Karpas-422 (cell line): ENCODE measurements at regions not wholly inside any gene's neighbourhood (a gene's known extent, or its start where the extent isn't known, plus 50 kb on each side); places are given as distances from the start of the nearest gene placed in this dataset.

Experiments
- DNase-seq: peaks from one replicate; pipeline ENCODE4 v3.0.0-alpha.2; 2015
- H2AFZ ChIP-seq: fragments of 200-600 bp; sonication (generic); 2 replicates; pipeline ENCODE4 v1.6.1; 2014; ENCODE audit warnings: antibody characterized with exemption, low read length, mixed read lengths
- H3K27ac ChIP-seq: fragments of 200-600 bp; sonication (generic); 2 replicates; pipeline ENCODE4 v1.5.1; 2014; ENCODE audit warnings: mild to moderate bottlenecking, low read length, moderate library complexity
- H3K27me3 ChIP-seq: fragments of 200-600 bp; sonication (generic); 2 replicates; pipeline ENCODE4 v1.6.1; 2014; ENCODE audit warnings: low read length, mixed read lengths
- H3K36me3 ChIP-seq: fragments of 200-600 bp; sonication (generic); 2 replicates; pipeline ENCODE4 v1.6.1; 2014; ENCODE audit warnings: low read length, mixed read lengths; ENCODE audit not compliant: insufficient read depth
- H3K4me1 ChIP-seq: fragments of 200-600 bp; sonication (generic); 2 replicates; pipeline ENCODE4 v1.6.1; 2014; ENCODE audit warnings: mild to moderate bottlenecking, low read length, mixed read lengths
- H3K4me2 ChIP-seq: fragments of 200-600 bp; sonication (generic); 2 replicates; pipeline ENCODE4 v1.6.1; 2014; ENCODE audit warnings: low read length, low read depth, mild to moderate bottlenecking; ENCODE audit not compliant: poor library complexity, severe bottlenecking
- H3K4me3 ChIP-seq: fragments of 200-600 bp; sonication (generic); 2 replicates; pipeline ENCODE4 v1.5.1; 2014; ENCODE audit warnings: mild to moderate bottlenecking, antibody characterized with exemption, low read length, mixed read lengths
- H3K79me2 ChIP-seq: fragments of 200-600 bp; sonication (generic); 2 replicates; pipeline ENCODE4 v1.6.1; 2014; ENCODE audit warnings: mild to moderate bottlenecking, low read length, mixed read lengths
- H3K9ac ChIP-seq: fragments of 200-600 bp; sonication (generic); 2 replicates; pipeline ENCODE4 v1.6.0; 2014; ENCODE audit warnings: low read length
- H3K9me2 ChIP-seq: fragments of 200-600 bp; sonication (generic), shearing (Covaris generic); replicated peaks from 2 replicates; pipeline ENCODE4 v1.6.0; 2014; ENCODE audit warnings: mild to moderate bottlenecking, low read length, moderate library complexity; ENCODE audit not compliant: insufficient read depth
- H3K9me3 ChIP-seq: fragments of 300-700, 200-600 bp; sonication (generic); 2 replicates; pipeline ENCODE4 v1.6.1; 2014; ENCODE audit warnings: low read length, mixed read lengths
- H4K20me1 ChIP-seq: fragments of 200-600 bp; sonication (generic); 2 replicates; pipeline ENCODE4 v1.6.1; 2014; ENCODE audit warnings: mild to moderate bottlenecking, antibody characterized with exemption, low read length, low read depth; ENCODE audit not compliant: insufficient read depth

DNA sequence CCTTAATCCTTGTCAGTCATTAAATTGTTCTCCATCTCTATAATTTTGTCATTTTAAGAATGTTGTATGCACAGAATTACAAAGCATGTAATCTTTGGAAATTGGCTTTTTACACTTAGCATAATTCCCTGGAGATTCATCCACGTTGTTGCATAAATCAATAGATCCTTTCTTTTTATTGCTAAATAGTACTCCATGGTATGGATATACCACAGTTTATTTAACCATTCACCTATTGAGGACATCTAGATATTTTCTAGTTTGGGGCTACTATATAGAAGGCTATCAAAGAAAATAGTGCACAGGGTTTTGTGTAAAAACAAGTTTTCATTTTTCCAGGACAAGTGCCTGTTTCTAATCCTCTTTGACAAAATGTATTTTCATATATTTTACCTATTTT, 523.6 kb upstream of the KLF12 start:
- Histone ChIP-seq H4K20me1 (no peaks in the 10 kb centered on the region), H3K79me2 (no peaks in the 10 kb centered on the region), H3K27ac (no peak overlapping the region), H2AFZ (no peak overlapping the region), H3K9me2 (no peaks in the 10 kb centered on the region), H3K4me3 (no peak overlapping the region), H3K4me1 (no peaks in the 10 kb centered on the region), H3K4me2 (no peak overlapping the region), H3K9ac (no peak overlapping the region), H3K36me3 (no peaks in the 10 kb centered on the region), H3K9me3 (no peaks in the 10 kb centered on the region), H3K27me3 (no peaks in the 10 kb centered on the region)
- DNase-seq, result no peak

DNA sequence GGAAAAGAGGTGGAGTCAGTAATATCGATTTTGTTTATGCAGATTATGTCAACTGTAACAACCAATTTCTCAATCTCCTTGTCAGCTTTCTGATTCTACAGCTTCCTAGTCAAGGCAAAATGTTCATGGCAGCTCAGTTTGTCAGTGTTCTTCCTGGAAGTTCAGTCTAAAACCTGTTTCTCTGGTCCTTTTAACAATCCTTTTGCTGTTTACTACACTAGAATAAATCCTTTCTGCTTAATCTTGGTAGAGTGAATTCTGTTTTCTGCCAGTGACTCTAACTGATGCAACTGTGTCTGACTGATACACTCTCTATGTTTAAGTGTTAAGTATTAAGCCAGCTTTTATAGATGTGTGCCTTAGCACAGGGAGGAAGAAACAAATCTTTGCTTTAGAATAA, 516.9 kb upstream of the KLF12 start:
- Histone ChIP-seq H3K79me2 (no peaks in the 10 kb centered on the region), H3K27me3 (no peaks in the 10 kb centered on the region), H3K9me3 (no peaks in the 10 kb centered on the region), H2AFZ (no peak overlapping the region), H3K36me3 (no peaks in the 10 kb centered on the region), H3K4me2 (no peak overlapping the region), H3K4me1 (no peaks in the 10 kb centered on the region), H3K9ac (no peak overlapping the region), H3K9me2 (no peaks in the 10 kb centered on the region), H3K27ac (no peak overlapping the region), H3K4me3 (no peak overlapping the region), H4K20me1 (no peaks in the 10 kb centered on the region)
- DNase-seq, result no peak

GRCh38 chr13:74647991-74648390, 513.8 kb upstream of the KLF12 start:
- no peak overlapping the region for H3K27ac ChIP-seq

DNA sequence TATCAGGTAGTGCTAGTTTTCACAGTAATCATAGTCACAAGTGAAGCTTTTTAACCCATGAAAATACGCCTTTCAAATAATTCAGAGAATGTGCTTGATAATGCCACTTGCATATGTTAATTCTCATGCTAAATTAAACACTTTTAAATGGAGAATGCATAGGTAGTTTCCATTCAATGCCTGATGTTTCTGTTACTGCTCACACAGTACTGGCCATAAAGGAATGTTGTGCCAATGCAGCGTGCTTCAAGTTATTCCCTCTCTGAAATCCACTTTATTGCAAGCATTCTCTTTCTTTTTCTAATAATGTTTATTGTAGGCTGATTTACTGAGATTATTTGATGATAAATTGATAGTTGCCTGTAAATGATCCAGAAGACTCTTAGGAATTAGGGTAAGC, 513.0 kb upstream of the KLF12 start:
- no peaks in the 10 kb centered on the region for H3K9me2 ChIP-seq
- no peaks in the 10 kb centered on the region for H3K36me3 ChIP-seq
- no peaks in the 10 kb centered on the region for H3K9me3 ChIP-seq
- H4K20me1 ChIP-seq, result no peaks in the 10 kb centered on the region
- H3K4me3 ChIP-seq, result no peak overlapping the region
- no peak overlapping the region for H3K4me2 ChIP-seq
- no peak overlapping the region for H3K27ac ChIP-seq
- no peaks in the 10 kb centered on the region for H3K79me2 ChIP-seq
- peaks cover 2% of the 10 kb centered on the region; the same call in 1 of the 2 replicates for H3K4me1 ChIP-seq
- no peaks in the 10 kb centered on the region for H3K27me3 ChIP-seq
- DNase-seq, result no peak
- no peak overlapping the region for H2AFZ ChIP-seq
- H3K9ac ChIP-seq, result no peak overlapping the region

More at GRCh38 chr13:74647991-74648390, 513.8 kb upstream of the KLF12 start:
- H3K9me2 ChIP-seq, result no peaks in the 10 kb centered on the region
- no peak overlapping the region for H3K9ac ChIP-seq
- peaks cover 2% of the 10 kb centered on the region; the same call in 1 of the 2 replicates for H3K4me1 ChIP-seq
- no peaks in the 10 kb centered on the region for H3K79me2 ChIP-seq
- H3K36me3 ChIP-seq, result no peaks in the 10 kb centered on the region
- H4K20me1 ChIP-seq, result no peaks in the 10 kb centered on the region
- H3K4me2 ChIP-seq, result no peak overlapping the region
- H3K9me3 ChIP-seq, result no peaks in the 10 kb centered on the region
- no peak for DNase-seq
- H2AFZ ChIP-seq, result no peak overlapping the region
- H3K4me3 ChIP-seq, result no peak overlapping the region
- H3K27me3 ChIP-seq, result no peaks in the 10 kb centered on the region

GRCh38 chr13:74646091-74646490, 511.9 kb upstream of the KLF12 start:
- no peaks in the 10 kb centered on the region for H3K36me3 ChIP-seq
- H3K9me2 ChIP-seq, result no peaks in the 10 kb centered on the region
- H4K20me1 ChIP-seq, result no peaks in the 10 kb centered on the region
- H3K27me3 ChIP-seq, result no peaks in the 10 kb centered on the region
- H3K79me2 ChIP-seq, result no peaks in the 10 kb centered on the region
- no peaks in the 10 kb centered on the region for H3K9me3 ChIP-seq
- no peak overlapping the region for H3K9ac ChIP-seq
- H3K4me1 ChIP-seq, result peaks cover 2% of the 10 kb centered on the region; the same call in 1 of the 2 replicates
- H2AFZ ChIP-seq, result no peak overlapping the region
- no peak overlapping the region for H3K4me2 ChIP-seq
- DNase-seq, result no peak
- no peak overlapping the region for H3K27ac ChIP-seq
- H3K4me3 ChIP-seq, result no peak overlapping the region

DNA sequence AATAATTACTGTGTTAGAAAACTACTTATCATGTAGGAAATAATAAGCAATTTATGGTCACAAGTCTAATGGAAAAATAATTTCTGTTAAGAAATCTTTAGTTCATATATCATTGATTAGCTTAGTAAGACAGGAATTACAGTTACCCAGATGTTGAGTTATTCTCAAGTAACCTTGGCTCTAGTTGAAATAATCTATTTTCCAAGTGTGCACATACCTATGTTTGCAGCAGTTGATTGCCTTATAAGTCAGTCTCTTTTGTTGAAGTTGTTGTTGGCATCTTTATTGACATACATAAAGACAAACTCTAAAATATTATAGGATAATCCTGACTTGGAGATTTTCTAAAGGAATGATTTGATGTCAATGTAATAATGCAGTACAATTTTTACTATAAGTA, 511.4 kb upstream of the KLF12 start:
- H2AFZ ChIP-seq, result no peak overlapping the region
- H3K36me3 ChIP-seq, result no peaks in the 10 kb centered on the region
- H3K27ac ChIP-seq, result no peak overlapping the region
- H3K4me2 ChIP-seq, result no peak overlapping the region
- DNase-seq, result no peak
- H3K9me3 ChIP-seq, result no peaks in the 10 kb centered on the region
- peaks cover 2% of the 10 kb centered on the region; the same call in 1 of the 2 replicates for H3K4me1 ChIP-seq
- H3K9me2 ChIP-seq, result no peaks in the 10 kb centered on the region
- no peak overlapping the region for H3K9ac ChIP-seq
- no peaks in the 10 kb centered on the region for H4K20me1 ChIP-seq
- H3K27me3 ChIP-seq, result no peaks in the 10 kb centered on the region
- no peaks in the 10 kb centered on the region for H3K79me2 ChIP-seq
- H3K4me3 ChIP-seq, result no peak overlapping the region

DNA sequence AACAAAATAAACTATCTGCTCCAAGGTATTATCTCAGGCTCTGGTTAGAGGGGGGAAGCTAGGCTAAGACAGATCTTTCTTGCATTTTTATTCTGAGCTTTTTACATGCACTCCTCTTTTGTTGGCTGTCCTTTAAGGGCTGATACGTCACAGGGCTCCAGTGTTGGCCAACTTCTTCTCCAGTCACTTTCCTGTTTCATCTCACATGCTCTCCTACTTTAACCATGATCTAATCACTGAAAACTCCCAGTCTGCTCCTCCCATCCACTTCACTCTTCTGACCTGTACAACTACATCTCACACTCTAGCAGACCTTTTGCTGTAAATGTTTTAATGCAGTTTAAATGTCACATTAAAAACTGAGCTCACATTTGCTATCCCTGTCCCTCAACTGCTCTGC, 510.0 kb upstream of the KLF12 start:
- Histone ChIP-seq H3K36me3 (no peaks in the 10 kb centered on the region), H3K4me2 (no peak overlapping the region), H3K27me3 (no peaks in the 10 kb centered on the region), H3K9me2 (no peaks in the 10 kb centered on the region), H3K79me2 (no peaks in the 10 kb centered on the region), H3K4me1 (peaks cover 2% of the 10 kb centered on the region; the same call in 1 of the 2 replicates), H3K9ac (no peak overlapping the region), H3K4me3 (no peak overlapping the region), H3K9me3 (no peaks in the 10 kb centered on the region), H3K27ac (no peak overlapping the region), H2AFZ (no peak overlapping the region), H4K20me1 (no peaks in the 10 kb centered on the region)
- no peak for DNase-seq

DNA sequence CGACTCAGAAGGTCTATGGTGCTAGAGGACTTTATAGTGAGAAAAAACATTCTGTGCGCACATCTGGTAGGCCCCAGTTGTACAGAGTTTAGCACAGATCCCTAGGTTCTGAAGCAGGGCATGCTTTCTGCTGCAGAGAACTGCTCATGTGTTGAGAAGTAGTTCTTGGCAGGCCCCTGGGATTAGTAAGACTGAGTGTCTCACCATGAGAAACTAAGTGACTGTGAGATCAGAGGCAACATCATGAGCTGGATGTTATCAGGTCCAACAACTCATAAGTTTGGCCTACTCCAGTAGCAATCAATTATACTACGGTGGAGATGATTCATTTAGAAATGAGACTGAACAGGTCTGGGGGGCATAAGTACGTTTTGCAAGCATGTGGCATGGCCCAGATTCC, 507.4 kb upstream of the KLF12 start:
- DNase-seq, result no peak
- Histone ChIP-seq H3K27ac (no peak overlapping the region), H2AFZ (no peak overlapping the region), H3K79me2 (no peaks in the 10 kb centered on the region), H3K36me3 (no peaks in the 10 kb centered on the region), H3K4me3 (no peak overlapping the region), H3K4me1 (peaks cover 2% of the 10 kb centered on the region; the same call in 1 of the 2 replicates), H3K9me3 (no peaks in the 10 kb centered on the region), H4K20me1 (no peaks in the 10 kb centered on the region), H3K4me2 (no peak overlapping the region), H3K9me2 (no peaks in the 10 kb centered on the region), H3K9ac (no peak overlapping the region), H3K27me3 (no peaks in the 10 kb centered on the region)

- Histone ChIP-seq H3K79me2 (no peaks in the 10 kb centered on the region), H3K9ac (no peak overlapping the region), H3K4me1 (no peaks in the 10 kb centered on the region), H3K9me2 (no peaks in the 10 kb centered on the region), H2AFZ (no peak overlapping the region), H3K36me3 (no peaks in the 10 kb centered on the region), H3K9me3 (no peaks in the 10 kb centered on the region), H3K4me2 (no peak overlapping the region), H3K4me3 (no peak overlapping the region), H3K27me3 (no peaks in the 10 kb centered on the region), H4K20me1 (no peaks in the 10 kb centered on the region), H3K27ac (no peak overlapping the region)
- no peak for DNase-seq
Measured at GRCh38 chr13:74633734-74634133, 499.5 kb upstream of the KLF12 start.
